NT2/D1 (cell line): ENCODE measurements at regions not wholly inside any gene's neighbourhood (a gene's known extent, or its start where the extent isn't known, plus 50 kb on each side); places are given as distances from the start of the nearest gene placed in this dataset.
"Not testable (repeated sequence)": the region's sequence is repeated elsewhere in the genome, so short reads cannot be mapped to it uniquely, and the experiment has no call there.

Experiments
- DNase-seq: peaks from one replicate; pipeline ENCODE4 v3.0.0-alpha.2; 2011; ENCODE audit warnings: low read depth, low spot score
- H3K27me3 ChIP-seq: 2 replicates; pipeline ENCODE4 v1.6.0; 2011; ENCODE audit warnings: mild to moderate bottlenecking; ENCODE audit not compliant: insufficient read length, insufficient read depth
- H3K36me3 ChIP-seq: 2 replicates; pipeline ENCODE4 v1.6.1; 2011; ENCODE audit warnings: mild to moderate bottlenecking, low read length, mixed read lengths; ENCODE audit not compliant: insufficient read depth, insufficient read length
- H3K4me1 ChIP-seq: 2 replicates; pipeline ENCODE4 v1.5.1; 2011; ENCODE audit not compliant: insufficient read depth, insufficient read length
- H3K4me3 ChIP-seq: 2 replicates; pipeline ENCODE4 v1.5.1; 2011; ENCODE audit warnings: low read depth; ENCODE audit not compliant: insufficient read length
- H3K9ac ChIP-seq: 2 replicates; pipeline ENCODE4 v1.6.0; 2011; ENCODE audit warnings: low read depth; ENCODE audit not compliant: insufficient read length
- H3K9me3 ChIP-seq: 2 replicates; pipeline ENCODE4 v1.5.1; 2011; ENCODE audit warnings: mild to moderate bottlenecking, low read length; ENCODE audit not compliant: insufficient read depth
- SUZ12 ChIP-seq: IDR thresholded peaks from 2 replicates; pipeline ENCODE4 v1.6.1; 2011; ENCODE audit not compliant: insufficient read length, insufficient read depth; ENCODE audit errors: extremely low read depth
- YY1 ChIP-seq: IDR thresholded peaks from 2 replicates; pipeline ENCODE4 v1.6.1; 2011; ENCODE audit not compliant: insufficient read length, insufficient read depth
- ZNF274 ChIP-seq: IDR thresholded peaks from 2 replicates; pipeline ENCODE4 v1.6.1; 2011; ENCODE audit warnings: mild to moderate bottlenecking, low read depth, low read length

DNA sequence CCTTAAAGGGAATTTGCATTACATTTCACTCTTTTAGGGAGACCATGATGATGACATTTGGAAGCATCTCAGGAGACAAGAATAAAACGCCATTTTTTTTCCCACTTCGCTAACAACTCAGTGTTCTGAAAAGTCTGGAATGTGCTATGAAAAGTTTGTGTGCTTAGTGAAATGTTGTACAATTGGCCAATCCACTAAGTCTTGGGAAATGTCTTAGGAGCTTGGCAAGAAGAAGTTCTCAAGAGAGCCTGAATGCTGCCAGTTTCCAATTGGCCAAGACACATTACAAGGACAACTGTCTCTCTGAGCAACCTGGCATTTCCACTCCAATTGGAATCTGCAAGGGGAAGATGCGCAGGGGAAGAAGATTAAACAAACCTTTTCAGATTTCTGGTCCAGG, 401.8 kb downstream of the RWDD3 start:
- Histone ChIP-seq H3K9ac (no peak overlapping the region), H3K36me3 (no peaks in the 10 kb centered on the region), H3K4me3 (no peak overlapping the region), H3K9me3 (no peaks in the 10 kb centered on the region), H3K4me1 (no peaks in the 10 kb centered on the region), H3K27me3 (no peaks in the 10 kb centered on the region)
- no peak for DNase-seq
- TF ChIP-seq YY1 = no peak
- TF ChIP-seq ZNF274 = no peak
- TF ChIP-seq SUZ12 = no peak

DNA sequence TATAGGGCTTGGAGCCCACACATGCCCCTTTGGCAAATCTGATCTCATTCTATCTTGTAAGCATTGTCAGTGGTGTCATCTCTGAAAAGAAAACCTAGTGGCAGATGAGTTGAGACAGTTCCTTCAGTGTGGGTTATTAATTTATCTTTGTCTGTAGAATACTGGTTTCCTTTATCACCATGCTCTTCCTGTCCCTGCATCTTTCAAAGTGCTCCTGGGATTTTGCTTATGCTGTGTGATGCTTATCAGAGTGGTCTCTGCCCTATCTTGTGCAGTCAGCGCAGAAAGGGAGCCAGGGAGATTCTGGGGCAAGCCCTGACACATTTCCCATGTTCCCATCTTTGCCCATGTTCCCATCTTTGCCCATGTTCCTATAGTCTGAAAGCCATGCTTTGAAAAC, 402.9 kb downstream of the RWDD3 start:
- H3K9me3 ChIP-seq = no peaks in the 10 kb centered on the region
- no peak for DNase-seq
- H3K9ac ChIP-seq = no peak overlapping the region
- no peak for TF ChIP-seq SUZ12
- no peak for TF ChIP-seq YY1
- TF ChIP-seq ZNF274 = no peak
- H3K36me3 ChIP-seq = no peaks in the 10 kb centered on the region
- H3K27me3 ChIP-seq = no peaks in the 10 kb centered on the region
- H3K4me3 ChIP-seq = no peak overlapping the region
- no peaks in the 10 kb centered on the region for H3K4me1 ChIP-seq

DNA sequence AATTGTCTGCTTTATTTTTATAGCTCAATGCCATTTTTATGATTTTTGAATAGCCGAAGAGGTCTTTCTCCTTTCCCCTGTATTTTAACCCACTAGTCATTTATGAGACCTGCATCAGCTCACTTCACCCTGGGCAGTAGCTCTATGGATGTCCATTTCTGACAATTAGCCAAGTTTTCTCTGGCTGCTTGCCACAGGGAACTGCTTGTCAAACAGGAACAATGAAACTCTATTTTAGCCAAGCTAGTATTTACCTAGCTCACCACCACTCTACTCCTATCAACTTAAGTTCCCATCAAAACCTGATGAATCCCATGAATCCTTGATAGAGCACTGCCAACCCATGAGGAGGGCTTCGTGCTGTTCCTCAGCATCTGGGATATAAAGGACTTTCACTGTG, 406.7 kb downstream of the RWDD3 start:
- no peak for DNase-seq
- no peaks in the 10 kb centered on the region for H3K4me1 ChIP-seq
- H3K27me3 ChIP-seq = no peaks in the 10 kb centered on the region
- H3K9ac ChIP-seq = no peak overlapping the region
- no peaks in the 10 kb centered on the region for H3K36me3 ChIP-seq
- H3K4me3 ChIP-seq = no peak overlapping the region
- TF ChIP-seq SUZ12 (no peak), ZNF274 (no peak), YY1 (no peak)
- no peaks in the 10 kb centered on the region for H3K9me3 ChIP-seq

DNA sequence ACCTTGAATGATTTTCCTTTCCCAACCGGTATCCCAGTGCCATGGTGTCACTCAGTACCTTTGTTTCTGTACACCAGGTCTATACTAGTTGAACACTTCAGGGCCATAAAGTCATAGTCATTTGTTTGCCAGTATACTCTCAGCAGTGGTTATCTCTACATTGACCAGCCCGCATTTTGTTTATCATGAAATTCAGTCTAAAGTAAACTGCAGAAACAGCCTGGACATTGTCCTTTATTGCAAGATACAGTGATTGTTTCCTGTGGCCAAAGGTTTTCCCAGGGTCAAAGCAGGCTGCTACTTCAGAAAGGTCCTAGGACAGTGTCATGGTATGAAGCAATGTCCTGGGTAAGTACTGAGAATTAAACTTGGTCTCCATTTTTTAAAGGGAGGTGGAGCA, 407.4 kb downstream of the RWDD3 start:
- Histone ChIP-seq H3K4me1 (no peaks in the 10 kb centered on the region), H3K9ac (no peak overlapping the region), H3K4me3 (no peak overlapping the region), H3K27me3 (no peaks in the 10 kb centered on the region), H3K36me3 (no peaks in the 10 kb centered on the region), H3K9me3 (no peaks in the 10 kb centered on the region)
- DNase-seq = no peak
- TF ChIP-seq ZNF274 (no peak), YY1 (no peak), SUZ12 (no peak)

DNA sequence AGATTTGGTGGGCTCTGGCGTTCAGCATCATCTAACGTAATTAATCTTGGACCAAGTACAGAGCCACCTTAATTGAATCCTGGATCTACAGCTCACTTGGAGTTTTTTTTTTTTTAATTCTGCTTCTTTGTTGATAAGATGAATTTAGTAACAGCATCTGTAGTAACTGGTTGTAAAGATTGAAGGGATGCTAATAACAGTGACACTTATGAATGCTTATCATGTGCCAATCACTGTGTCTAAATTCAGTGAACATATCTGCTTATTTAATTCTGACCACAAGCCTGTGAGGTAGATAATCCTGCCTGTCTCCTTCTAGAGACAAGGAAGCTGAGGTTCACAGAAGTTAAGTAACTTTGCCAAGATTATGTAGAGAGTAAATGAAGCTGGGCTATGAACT, 408.0 kb downstream of the RWDD3 start:
- no peak for TF ChIP-seq YY1
- TF ChIP-seq ZNF274 = no peak
- no peak for TF ChIP-seq SUZ12
- no peak for DNase-seq
- no peaks in the 10 kb centered on the region for H3K36me3 ChIP-seq
- H3K4me1 ChIP-seq = no peaks in the 10 kb centered on the region
- H3K9ac ChIP-seq = no peak overlapping the region
- H3K4me3 ChIP-seq = no peak overlapping the region
- H3K9me3 ChIP-seq = no peaks in the 10 kb centered on the region
- H3K27me3 ChIP-seq = no peaks in the 10 kb centered on the region

DNA sequence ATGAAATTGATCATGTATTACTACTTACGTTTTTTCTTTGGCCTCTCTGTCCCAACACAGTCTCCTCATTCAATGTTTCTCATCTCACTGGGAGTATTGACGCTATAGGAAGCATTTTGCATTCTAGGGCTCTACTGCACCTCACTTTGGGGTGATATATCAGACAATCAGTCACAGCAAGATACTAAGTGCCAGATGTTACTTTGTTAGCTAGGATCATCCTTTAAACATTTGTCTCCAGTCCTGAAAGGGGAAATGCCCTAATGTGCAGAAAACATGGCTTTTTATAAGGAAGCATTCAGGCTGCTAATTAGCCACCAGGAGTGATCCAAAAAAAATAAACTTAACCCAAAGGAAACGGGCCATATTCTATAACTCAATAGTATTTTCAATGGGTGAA, 409.1 kb downstream of the RWDD3 start:
- DNase-seq = no peak
- TF ChIP-seq YY1 (no peak), SUZ12 (no peak), ZNF274 (no peak)
- Histone ChIP-seq H3K4me3 (no peak overlapping the region), H3K36me3 (no peaks in the 10 kb centered on the region), H3K9me3 (no peaks in the 10 kb centered on the region), H3K4me1 (no peaks in the 10 kb centered on the region), H3K27me3 (no peaks in the 10 kb centered on the region), H3K9ac (no peak overlapping the region)

DNA sequence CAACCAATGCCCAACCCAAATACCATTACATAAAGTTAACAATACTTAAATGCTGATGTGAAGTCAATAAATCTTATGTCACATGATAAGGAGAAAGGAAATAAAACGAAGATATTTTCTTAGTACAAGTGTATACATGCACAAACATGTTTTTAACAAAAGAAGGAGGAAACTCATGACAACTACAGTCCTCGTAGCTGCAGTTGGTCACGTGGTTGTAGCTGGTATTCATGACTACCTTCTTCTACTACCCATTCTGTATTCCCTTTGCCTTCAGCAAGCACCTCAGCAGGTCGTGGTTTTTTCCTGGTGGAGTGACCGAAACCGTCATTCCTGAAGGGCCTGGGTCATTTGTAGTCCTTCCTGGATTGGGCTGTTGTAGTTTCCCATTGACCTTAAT, 411.1 kb downstream of the RWDD3 start:
- H3K4me3 ChIP-seq, H3K4me1 ChIP-seq, H3K9me3 ChIP-seq, H3K27me3 ChIP-seq, DNase-seq, H3K36me3 ChIP-seq, H3K9ac ChIP-seq: not testable (repeated sequence)

DNA sequence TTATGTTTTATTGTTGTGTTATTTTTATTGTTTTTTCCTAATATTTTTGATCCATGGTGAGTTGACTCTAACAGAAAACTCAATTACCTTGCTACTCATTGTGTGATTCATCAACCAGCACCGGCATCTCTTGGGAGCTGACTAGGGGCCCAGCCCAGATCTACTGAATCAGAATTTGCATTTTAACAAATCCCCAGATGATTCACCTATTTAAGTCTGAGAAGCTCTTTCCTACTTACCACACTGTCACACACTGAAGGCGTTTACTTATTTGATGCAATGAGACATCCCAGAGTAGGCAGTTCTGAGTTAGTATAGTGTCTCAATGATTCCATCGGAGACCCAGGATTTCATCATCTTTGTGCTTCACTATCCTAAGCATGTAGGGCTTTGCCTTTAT, 416.6 kb downstream of the RWDD3 start:
- Histone ChIP-seq H3K9ac (no peak overlapping the region), H3K27me3 (no peaks in the 10 kb centered on the region)
- DNase-seq = no peak

More for the DNA sequence above, 416.6 kb downstream of the RWDD3 start:
- Histone ChIP-seq H3K36me3 (no peaks in the 10 kb centered on the region), H3K9me3 (no peaks in the 10 kb centered on the region), H3K4me3 (no peak overlapping the region), H3K4me1 (no peaks in the 10 kb centered on the region)
- TF ChIP-seq YY1 (no peak), SUZ12 (no peak), ZNF274 (no peak)
